ENCODE measurements at regions not wholly inside any gene's neighbourhood (a gene's known extent, or its start where the extent isn't known, plus 50 kb on each side); places are given as distances from the start of the nearest gene placed in this dataset.

- ATAC-seq (ENCODE audit: low FRiP score), result no peak
- no peak for TF ChIP-seq CTCF (IDR thresholded peaks at IDR 0.05)
Observed at GRCh38 chr12:30400349-30400748, 295.3 kb downstream of the IPO8 start.

GRCh38 chr12:30399859-30400258 lies 295.8 kb downstream of the IPO8 start:
- ATAC-seq (ENCODE audit: low FRiP score) (no peak), DNase-seq (ENCODE audit: low spot score) (no peak)
- no peak for TF ChIP-seq CTCF (IDR thresholded peaks at IDR 0.05)

More at GRCh38 chr12:30400349-30400748, 295.3 kb downstream of the IPO8 start:
- DNase-seq (ENCODE audit: low spot score), result no peak

- DNase-seq (ENCODE audit: low spot score) (no peak), ATAC-seq (ENCODE audit: low FRiP score) (no peak)
- no peak for TF ChIP-seq CTCF (IDR thresholded peaks at IDR 0.05)
Observed at GRCh38 chr12:30396576-30396975, 299.1 kb downstream of the IPO8 start.

- TF ChIP-seq CTCF (IDR thresholded peaks at IDR 0.05), result no peak
- no peak for ATAC-seq (ENCODE audit: low FRiP score)
- no peak for DNase-seq (ENCODE audit: low spot score)
Observed at GRCh38 chr12:30395190-30395589, 300.5 kb downstream of the IPO8 start.

GRCh38 chr12:30391766-30392366 lies 303.8 kb downstream of the IPO8 start:
- DNase-seq (ENCODE audit: low spot score), result no peak
- no peak for ATAC-seq (ENCODE audit: low FRiP score)
- TF ChIP-seq CTCF (IDR thresholded peaks at IDR 0.05), result no peak

GRCh38 chr12:30385706-30386105 lies 310.0 kb downstream of the IPO8 start:
- TF ChIP-seq CTCF (IDR thresholded peaks at IDR 0.05), result no peak
- DNase-seq (ENCODE audit: low spot score), result no peak
- no peak for ATAC-seq (ENCODE audit: low FRiP score)

GRCh38 chr12:30384976-30385375 lies 310.7 kb downstream of the IPO8 start:
- TF ChIP-seq CTCF (IDR thresholded peaks at IDR 0.05), result no peak
- DNase-seq (ENCODE audit: low spot score) (no peak), ATAC-seq (ENCODE audit: low FRiP score) (no peak)

Data from omental fat pad (tissue), 3 donors.